ENCODE measurements at regions not wholly inside any gene's neighbourhood (a gene's known extent, or its start where the extent isn't known, plus 50 kb on each side); places are given as distances from the start of the nearest gene placed in this dataset.

DNA sequence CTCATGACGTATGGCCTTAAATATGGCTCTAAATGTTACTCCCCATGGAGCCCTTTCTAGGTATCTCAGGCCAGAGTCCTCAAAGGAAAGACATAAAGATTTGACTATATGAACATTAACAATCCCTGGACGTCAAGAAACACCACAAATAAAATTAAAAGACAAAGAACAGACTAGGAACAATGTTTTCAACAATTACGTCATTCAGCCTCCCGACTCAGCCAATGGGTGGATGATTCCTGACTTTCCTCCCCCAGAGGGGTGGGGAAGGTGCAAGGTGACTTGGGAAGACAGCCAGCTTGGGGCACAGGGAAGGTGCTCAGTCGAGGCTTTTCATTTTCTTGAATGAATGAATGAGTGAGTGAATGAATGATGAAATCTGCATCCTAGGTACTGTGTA, 157.4 kb downstream of the TFAP2C start:
- H3K27me3 Mint-ChIP-seq, result no peaks in the 10 kb centered on the region
- H3K4me1 Mint-ChIP-seq, result no peaks in the 10 kb centered on the region
- no peak for DNase-seq
- CTCF ChIA-PET, result no interaction called here
- H3K4me3 Mint-ChIP-seq, result no peak overlapping the region
- ATAC-seq, result no peak
- no peak overlapping the region for H3K27ac Mint-ChIP-seq
- no peaks in the 10 kb centered on the region for H3K36me3 Mint-ChIP-seq
- H3K9me3 Mint-ChIP-seq (ENCODE audit: low read depth), result no peaks in the 10 kb centered on the region

GRCh38 chr20:56788041-56788670, 159.1 kb downstream of the TFAP2C start:
- no peaks in the 10 kb centered on the region for H3K9me3 Mint-ChIP-seq (ENCODE audit: low read depth)
- CTCF ChIA-PET, result no interaction called here
- H3K27me3 Mint-ChIP-seq, result no peaks in the 10 kb centered on the region
- no peak for ATAC-seq
- H3K36me3 Mint-ChIP-seq, result no peaks in the 10 kb centered on the region
- H3K27ac Mint-ChIP-seq, result no peak overlapping the region
- no peaks in the 10 kb centered on the region for H3K4me1 Mint-ChIP-seq
- no peak overlapping the region for H3K4me3 Mint-ChIP-seq
- no peak for DNase-seq

GRCh38 chr20:56788671-56789610, 159.8 kb downstream of the TFAP2C start:
- CTCF ChIA-PET, result no interaction called here
- H3K9me3 Mint-ChIP-seq (ENCODE audit: low read depth), result no peaks in the 10 kb centered on the region
- H3K4me3 Mint-ChIP-seq, result no peak overlapping the region

DNA sequence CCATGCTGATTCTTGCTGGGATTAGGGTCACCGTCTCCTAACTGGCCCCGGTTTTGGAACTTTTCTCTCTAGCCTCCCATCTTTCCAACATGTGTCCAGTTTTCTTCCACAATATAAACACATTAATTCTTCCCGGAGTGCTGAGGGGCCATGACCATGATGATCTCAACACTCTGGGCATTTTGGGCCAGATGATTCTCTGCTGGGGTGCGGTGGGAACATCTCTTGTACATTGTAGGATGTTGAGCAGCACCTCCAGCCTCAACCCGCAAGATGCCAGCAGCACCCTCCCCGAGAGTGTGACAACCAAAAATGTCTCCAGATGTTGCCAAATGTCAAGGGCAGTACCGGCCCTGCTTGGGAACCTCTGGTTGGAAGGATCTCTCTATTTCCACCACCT, 164.8 kb downstream of the TFAP2C start:
- Mint-ChIP-seq H3K27me3 (no peaks in the 10 kb centered on the region), H3K9me3 (ENCODE audit: low read depth) (peaks cover 4% of the 10 kb centered on the region), H3K27ac (no peak overlapping the region), H3K4me3 (no peak overlapping the region), H3K4me1 (no peaks in the 10 kb centered on the region), H3K36me3 (no peaks in the 10 kb centered on the region)
- DNase-seq (no peak), ATAC-seq (no peak)
- CTCF ChIA-PET, result no interaction called here

More at GRCh38 chr20:56788671-56789610, 159.8 kb downstream of the TFAP2C start:
- no peaks in the 10 kb centered on the region for H3K36me3 Mint-ChIP-seq
- no peaks in the 10 kb centered on the region for H3K4me1 Mint-ChIP-seq
- H3K27me3 Mint-ChIP-seq, result no peaks in the 10 kb centered on the region
- DNase-seq (no peak), ATAC-seq (no peak)
- no peak overlapping the region for H3K27ac Mint-ChIP-seq

DNA sequence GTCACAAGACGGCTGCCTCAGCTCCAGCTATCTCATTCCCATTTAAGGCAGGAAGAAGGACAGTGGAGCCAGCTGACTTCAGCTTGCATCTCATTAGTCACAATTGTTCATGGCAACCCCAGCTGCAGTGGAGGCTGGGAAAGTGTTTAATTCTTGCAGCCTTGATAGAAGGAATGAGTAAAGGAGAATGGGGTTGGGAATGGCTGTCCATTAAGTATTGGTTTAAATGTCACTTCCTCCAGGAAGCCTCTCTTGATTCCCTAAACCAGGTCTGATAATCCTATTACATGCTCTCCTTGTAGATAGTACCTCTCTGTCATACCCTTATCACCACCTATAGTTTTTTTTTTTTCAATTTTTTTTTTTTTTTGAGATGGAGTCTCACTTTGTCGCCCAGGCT, 166.4 kb downstream of the TFAP2C start:
- no peak overlapping the region for H3K27ac Mint-ChIP-seq
- no peaks in the 10 kb centered on the region for H3K4me1 Mint-ChIP-seq
- H3K9me3 Mint-ChIP-seq (ENCODE audit: low read depth), result peaks cover 4% of the 10 kb centered on the region
- ATAC-seq (no peak), DNase-seq (no peak)
- no peaks in the 10 kb centered on the region for H3K27me3 Mint-ChIP-seq
- H3K4me3 Mint-ChIP-seq, result no peak overlapping the region
- H3K36me3 Mint-ChIP-seq, result no peaks in the 10 kb centered on the region
- CTCF ChIA-PET, result no interaction called here

- H3K27me3 Mint-ChIP-seq, result no peaks in the 10 kb centered on the region
- ATAC-seq, result no peak
- peaks cover 4% of the 10 kb centered on the region for H3K9me3 Mint-ChIP-seq (ENCODE audit: low read depth)
- no peak overlapping the region for H3K4me3 Mint-ChIP-seq
- no peak for DNase-seq
- H3K36me3 Mint-ChIP-seq, result no peaks in the 10 kb centered on the region
- H3K4me1 Mint-ChIP-seq, result no peaks in the 10 kb centered on the region
- CTCF ChIA-PET, result no interaction called here
- H3K27ac Mint-ChIP-seq, result no peak overlapping the region
Measured at GRCh38 chr20:56796345-56796744, 167.2 kb downstream of the TFAP2C start.

- H3K4me1 Mint-ChIP-seq, result no peaks in the 10 kb centered on the region
- DNase-seq (no peak), ATAC-seq (no peak)
- no peak overlapping the region for H3K27ac Mint-ChIP-seq
- CTCF ChIA-PET, result no interaction called here
- no peak overlapping the region for H3K4me3 Mint-ChIP-seq
- peaks cover 4% of the 10 kb centered on the region for H3K9me3 Mint-ChIP-seq (ENCODE audit: low read depth)
- H3K36me3 Mint-ChIP-seq, result no peaks in the 10 kb centered on the region
- no peaks in the 10 kb centered on the region for H3K27me3 Mint-ChIP-seq
Measured at GRCh38 chr20:56797023-56797422, 167.9 kb downstream of the TFAP2C start.

DNA sequence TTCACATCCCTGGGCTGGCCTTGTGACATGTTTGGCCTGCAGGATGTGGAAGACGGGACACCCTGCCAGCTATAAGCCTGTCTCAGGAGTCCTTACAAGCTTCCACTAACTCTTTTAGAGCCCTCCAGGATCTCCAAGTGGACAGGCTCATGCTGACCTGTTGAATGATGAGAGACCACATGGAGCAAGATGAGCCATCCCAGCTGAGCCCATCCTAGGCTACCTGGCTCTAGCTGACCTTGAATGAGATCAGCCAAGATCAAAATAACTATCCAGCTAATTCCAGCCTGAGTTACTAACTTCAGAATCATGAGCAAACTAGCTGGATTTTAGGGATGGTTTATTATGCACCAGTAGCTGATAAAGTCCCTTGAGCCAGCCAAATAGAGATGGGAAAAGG, 169.5 kb downstream of the TFAP2C start:
- Mint-ChIP-seq H3K4me3 (no peak overlapping the region), H3K27me3 (no peaks in the 10 kb centered on the region), H3K36me3 (no peaks in the 10 kb centered on the region), H3K4me1 (no peaks in the 10 kb centered on the region), H3K9me3 (ENCODE audit: low read depth) (peaks cover 4% of the 10 kb centered on the region), H3K27ac (no peak overlapping the region)
- ATAC-seq (no peak), DNase-seq (no peak)
- CTCF ChIA-PET, result no interaction called here

- H3K4me1 Mint-ChIP-seq, result no peaks in the 10 kb centered on the region
- no peak for DNase-seq
- CTCF ChIA-PET, result no interaction called here
- H3K27ac Mint-ChIP-seq, result no peak overlapping the region
- H3K27me3 Mint-ChIP-seq, result no peaks in the 10 kb centered on the region
- no peak for ATAC-seq
- H3K4me3 Mint-ChIP-seq, result no peak overlapping the region
- peaks cover 4% of the 10 kb centered on the region for H3K9me3 Mint-ChIP-seq (ENCODE audit: low read depth)
- no peaks in the 10 kb centered on the region for H3K36me3 Mint-ChIP-seq
Measured at GRCh38 chr20:56799187-56799586, 170.1 kb downstream of the TFAP2C start.

DNA sequence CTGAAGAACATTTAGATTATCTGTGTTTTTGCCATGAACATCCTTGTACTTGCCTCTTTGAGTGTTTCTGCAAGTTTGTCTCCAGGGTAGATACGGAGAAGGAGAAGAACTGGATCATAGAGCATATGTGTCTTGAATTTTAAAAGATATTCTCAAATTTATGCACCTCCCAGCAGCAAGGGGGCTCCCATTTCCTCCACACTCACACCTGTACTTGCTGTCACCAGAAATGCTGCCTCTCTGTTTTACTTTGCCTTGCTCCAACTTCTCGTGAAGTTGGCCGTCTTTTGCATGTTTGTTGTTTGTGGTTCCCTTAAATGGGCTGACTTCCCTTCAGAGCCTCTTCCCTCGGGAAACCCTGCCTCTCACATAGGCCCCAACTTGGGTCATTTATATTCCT, 171.0 kb downstream of the TFAP2C start:
- H3K27ac Mint-ChIP-seq, result no peak overlapping the region
- H3K36me3 Mint-ChIP-seq, result no peaks in the 10 kb centered on the region
- ATAC-seq (no peak), DNase-seq (no peak)
- no peaks in the 10 kb centered on the region for H3K4me1 Mint-ChIP-seq
- peaks cover 4% of the 10 kb centered on the region for H3K9me3 Mint-ChIP-seq (ENCODE audit: low read depth)
- H3K4me3 Mint-ChIP-seq, result no peak overlapping the region
- no peaks in the 10 kb centered on the region for H3K27me3 Mint-ChIP-seq
- CTCF ChIA-PET, result no interaction called here

DNA sequence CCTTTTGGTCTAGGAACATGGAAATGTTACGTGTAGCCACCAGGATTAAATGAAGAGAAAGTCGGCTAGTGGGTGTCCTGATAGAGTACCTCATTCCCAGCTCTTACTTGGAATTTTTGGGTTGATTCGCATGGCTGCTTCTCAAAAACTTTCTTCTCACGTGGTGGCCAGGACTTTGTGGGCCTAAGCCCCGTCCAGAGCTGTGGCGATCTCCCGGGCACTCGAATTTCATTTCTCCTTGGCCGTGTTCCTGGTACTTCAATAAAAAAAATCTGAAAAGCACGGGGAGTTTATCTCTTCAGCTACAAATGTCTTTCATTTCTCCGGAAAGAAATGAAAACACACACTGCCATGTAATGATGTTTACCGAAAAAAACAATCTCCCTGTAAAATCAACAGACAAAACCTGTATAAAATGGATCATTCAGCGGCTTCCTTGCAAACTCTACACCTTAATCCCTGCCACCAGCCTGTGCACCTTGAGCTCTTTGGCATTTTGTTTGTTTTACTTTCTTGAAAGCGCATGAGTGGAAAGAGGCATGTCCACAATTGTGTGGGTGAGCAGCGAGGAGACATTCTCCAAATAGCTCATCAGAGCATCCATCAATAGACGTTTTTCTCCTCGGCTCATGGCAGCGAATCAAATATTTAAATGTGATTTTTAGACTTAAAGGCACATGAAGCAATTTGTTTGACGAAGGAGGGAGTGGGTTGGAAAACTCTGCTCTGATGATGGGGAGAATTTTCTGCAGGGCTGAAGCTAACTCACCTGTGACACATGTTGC, 173.1 kb downstream of the TFAP2C start:
- no peaks in the 10 kb centered on the region for H3K36me3 Mint-ChIP-seq
- no peak for ATAC-seq
- no peak overlapping the region for H3K4me3 Mint-ChIP-seq
- CTCF ChIA-PET, result no interaction called here
- H3K9me3 Mint-ChIP-seq (ENCODE audit: low read depth), result peaks cover 4% of the 10 kb centered on the region
- no peaks in the 10 kb centered on the region for H3K4me1 Mint-ChIP-seq
- H3K27ac Mint-ChIP-seq, result no peak overlapping the region
- H3K27me3 Mint-ChIP-seq, result no peaks in the 10 kb centered on the region
- DNase-seq, result no peak

DNA sequence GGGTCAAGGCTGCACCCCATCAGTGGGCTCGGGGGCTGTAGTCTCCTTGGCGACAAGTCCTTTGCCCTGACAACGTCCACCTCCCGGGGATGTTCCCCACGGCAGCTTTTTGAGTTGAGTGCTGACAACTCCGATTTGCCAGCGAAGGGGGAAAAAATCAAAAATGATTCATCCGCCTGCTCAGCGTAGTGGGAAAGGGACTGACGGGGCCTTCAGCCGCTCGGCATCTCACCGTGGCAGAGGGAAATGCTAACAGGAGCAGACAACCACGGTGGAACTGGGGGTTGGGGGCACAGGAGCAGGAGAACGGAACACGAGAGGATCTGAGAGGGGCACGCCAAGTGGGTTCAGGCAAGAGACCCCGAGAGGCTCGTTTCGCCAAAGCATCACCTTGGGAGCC, 173.7 kb downstream of the TFAP2C start:
- Mint-ChIP-seq H3K36me3 (no peaks in the 10 kb centered on the region), H3K4me3 (no peak overlapping the region), H3K27me3 (no peaks in the 10 kb centered on the region), H3K9me3 (ENCODE audit: low read depth) (peaks cover 4% of the 10 kb centered on the region), H3K4me1 (no peaks in the 10 kb centered on the region), H3K27ac (no peak overlapping the region)
- DNase-seq (no peak), ATAC-seq (no peak)
- CTCF ChIA-PET, result no interaction called here

GRCh38 chr20:56805313-56805712, 176.2 kb downstream of the TFAP2C start:
- no peaks in the 10 kb centered on the region for H3K4me1 Mint-ChIP-seq
- ATAC-seq (no peak), DNase-seq (no peak)
- no peaks in the 10 kb centered on the region for H3K9me3 Mint-ChIP-seq (ENCODE audit: low read depth)
- H3K36me3 Mint-ChIP-seq, result no peaks in the 10 kb centered on the region
- no peak overlapping the region for H3K27ac Mint-ChIP-seq
- CTCF ChIA-PET, result no interaction called here
- no peak overlapping the region for H3K4me3 Mint-ChIP-seq
- H3K27me3 Mint-ChIP-seq, result no peaks in the 10 kb centered on the region

- CTCF ChIA-PET, result no interaction called here
- Mint-ChIP-seq H3K4me3 (no peak overlapping the region), H3K27me3 (no peaks in the 10 kb centered on the region), H3K9me3 (ENCODE audit: low read depth) (no peaks in the 10 kb centered on the region), H3K4me1 (no peaks in the 10 kb centered on the region), H3K27ac (no peak overlapping the region), H3K36me3 (no peaks in the 10 kb centered on the region)
- DNase-seq, result no peak
- no peak for ATAC-seq
Measured at GRCh38 chr20:56805966-56806365, 176.9 kb downstream of the TFAP2C start.
